Femur (tissue), 1 donor: ENCODE measurements at regions not wholly inside any gene's neighbourhood (a gene's known extent, or its start where the extent isn't known, plus 50 kb on each side); places are given as distances from the start of the nearest gene placed in this dataset.
"Not testable (repeated sequence)": the region's sequence is repeated elsewhere in the genome, so short reads cannot be mapped to it uniquely, and the experiment has no call there.

ENCODE experiments used
- DNase-seq: peaks from one replicate; pipeline ENCODE4 v3.0.0-alpha.2; 2017

DNA sequence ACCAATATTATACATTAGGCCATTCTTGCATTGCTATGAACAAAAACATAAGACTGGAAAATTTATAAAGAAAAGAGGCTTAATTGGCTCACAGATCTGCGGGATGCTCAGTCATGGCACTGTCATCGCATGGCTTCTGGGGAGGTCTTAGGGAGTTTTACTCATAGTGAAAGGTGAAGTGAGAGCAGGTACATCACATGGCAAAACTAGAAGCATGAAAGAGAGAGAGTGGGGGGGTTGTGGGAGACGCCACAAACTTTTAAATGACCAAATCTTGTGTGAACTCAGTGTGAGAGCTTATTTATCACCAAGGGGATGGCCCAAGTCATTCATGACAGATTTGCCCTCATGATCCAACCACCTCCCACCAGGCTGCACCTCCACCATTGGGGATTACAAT lies 398.3 kb upstream of the EDIL3 start:
- DNase-seq = no peak

DNA sequence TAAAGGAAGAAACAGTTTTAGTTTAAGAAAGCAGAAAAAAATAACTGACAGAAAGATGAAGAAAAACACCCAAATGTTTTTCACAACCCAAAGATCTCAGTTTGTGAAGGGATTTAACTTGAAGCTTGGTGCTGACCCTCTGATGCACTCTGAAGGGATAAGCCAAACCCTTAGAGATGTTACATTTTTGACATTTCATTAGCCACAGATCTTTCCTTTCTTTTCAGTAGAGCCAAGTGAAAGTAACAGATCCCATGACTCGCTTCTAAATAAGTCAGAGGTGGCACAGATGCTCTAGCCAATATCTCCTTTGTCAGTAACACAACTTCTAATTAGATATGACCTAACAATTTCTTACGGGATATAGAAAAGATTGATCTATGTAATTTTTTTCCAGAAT lies 394.5 kb upstream of the EDIL3 start:
- DNase-seq = no peak

GRCh38 chr5:84764227-84764626 lies 379.5 kb upstream of the EDIL3 start:
- DNase-seq = no peak

DNA sequence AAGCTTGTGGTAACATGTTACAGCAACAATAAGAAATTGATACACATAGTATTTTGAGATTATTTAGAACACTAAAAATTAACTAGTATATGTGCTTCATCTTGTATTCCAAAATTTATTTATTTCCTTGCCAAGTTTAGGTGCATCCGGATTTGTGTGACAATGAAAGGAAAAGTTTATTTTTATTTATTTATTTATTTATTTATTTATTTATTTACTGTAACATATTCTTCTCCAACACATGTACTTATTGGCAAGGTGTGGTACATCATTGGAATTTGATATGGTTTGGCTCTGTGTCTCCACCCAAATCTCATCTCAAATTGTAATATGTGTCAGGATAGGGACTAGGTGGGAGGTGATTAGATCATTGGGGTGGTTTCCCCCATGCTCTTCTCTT lies 373.3 kb upstream of the EDIL3 start:
- no peak for DNase-seq

- no peak for DNase-seq
Measured at GRCh38 chr5:84752780-84753179, 368.1 kb upstream of the EDIL3 start.

DNA sequence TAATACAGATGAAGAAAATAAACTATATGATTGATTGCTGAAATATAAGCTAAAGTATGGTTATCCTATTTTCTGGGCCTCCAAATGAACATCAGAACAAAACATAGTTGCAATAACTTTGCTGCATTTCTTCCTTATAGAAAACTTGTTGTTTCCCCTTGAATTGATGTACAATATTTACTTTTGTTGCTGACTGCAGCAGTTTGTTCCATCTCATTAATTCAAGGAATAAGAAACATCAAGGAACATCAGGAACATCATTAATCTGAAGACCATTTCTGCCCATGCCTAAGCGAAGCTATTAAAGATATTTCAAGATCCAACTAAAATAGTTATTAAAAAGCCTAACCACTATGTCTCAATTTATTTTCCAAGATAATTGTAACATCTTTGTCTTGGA lies 363.6 kb upstream of the EDIL3 start:
- DNase-seq = no peak

- DNase-seq = not testable (repeated sequence)
Measured at GRCh38 chr5:84746280-84746679, 361.6 kb upstream of the EDIL3 start.

GRCh38 chr5:84741056-84741455 lies 356.4 kb upstream of the EDIL3 start:
- DNase-seq = no peak

GRCh38 chr5:84729326-84729725 lies 344.6 kb upstream of the EDIL3 start:
- DNase-seq = no peak

DNA sequence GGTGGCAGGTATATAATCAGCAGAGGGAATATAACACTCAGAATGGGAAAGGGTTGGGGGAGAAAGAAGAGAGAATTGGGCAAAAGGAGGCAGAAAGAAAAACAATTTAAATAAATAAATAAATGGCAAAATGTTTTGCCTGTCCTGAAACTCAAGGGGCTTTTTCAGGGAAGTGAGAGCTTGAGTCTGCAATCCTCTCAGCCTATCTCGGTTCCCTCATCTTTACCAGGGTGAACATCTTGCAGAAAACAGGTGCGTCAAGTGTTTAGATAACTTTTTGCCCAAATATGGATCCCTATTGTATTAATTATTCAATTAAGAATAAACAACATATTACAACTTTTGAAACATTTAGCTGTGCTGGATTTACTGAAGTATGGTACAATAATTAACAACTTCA lies 343.0 kb upstream of the EDIL3 start:
- no peak for DNase-seq

DNA sequence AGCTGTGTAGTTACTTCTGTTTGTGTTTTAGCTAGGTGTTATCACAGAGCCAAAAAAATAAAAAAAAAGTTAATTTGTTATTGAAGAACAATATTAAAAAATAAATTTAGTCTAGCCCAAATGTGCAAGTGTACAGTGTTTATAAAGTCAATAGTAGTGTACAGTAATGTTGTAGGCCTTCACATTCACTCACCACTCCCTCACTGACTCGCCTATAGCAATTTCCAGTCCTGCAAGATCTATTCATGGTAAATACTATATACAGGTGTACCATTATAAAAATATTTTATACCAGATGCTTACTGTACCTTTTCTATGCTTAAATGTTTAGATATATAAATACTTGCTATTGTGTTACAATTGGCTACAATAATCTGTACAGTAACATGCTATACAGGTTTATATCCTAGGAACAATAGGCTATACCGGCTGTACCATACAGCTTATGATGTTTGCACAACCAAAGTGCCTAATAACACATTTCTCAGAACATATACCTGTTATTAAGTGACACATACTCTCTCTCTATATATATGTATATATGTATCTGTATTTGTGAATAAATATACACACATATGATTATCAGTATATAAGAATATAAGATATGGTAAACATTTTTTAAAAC lies 341.4 kb upstream of the EDIL3 start:
- no peak for DNase-seq

- no peak for DNase-seq
Measured at GRCh38 chr5:84724683-84725082, 340.0 kb upstream of the EDIL3 start.

DNA sequence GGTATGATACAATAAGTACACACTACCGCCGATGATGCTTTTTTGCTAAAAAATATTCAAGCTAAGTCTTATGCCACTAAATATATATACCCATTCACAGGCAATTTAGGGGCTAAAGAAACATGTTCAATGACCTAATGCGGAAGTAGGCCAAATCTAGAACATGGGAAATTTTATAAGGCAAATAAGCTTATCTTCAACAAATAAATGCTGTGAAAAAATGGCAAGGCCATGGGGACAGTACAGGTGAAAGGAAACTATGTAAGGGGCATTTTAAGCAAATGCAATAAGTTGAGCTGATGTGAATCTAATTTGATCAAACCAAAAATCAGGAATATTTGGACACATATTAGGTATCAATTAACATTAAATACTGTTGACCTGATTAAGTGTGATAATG lies 339.5 kb upstream of the EDIL3 start:
- no peak for DNase-seq

DNA sequence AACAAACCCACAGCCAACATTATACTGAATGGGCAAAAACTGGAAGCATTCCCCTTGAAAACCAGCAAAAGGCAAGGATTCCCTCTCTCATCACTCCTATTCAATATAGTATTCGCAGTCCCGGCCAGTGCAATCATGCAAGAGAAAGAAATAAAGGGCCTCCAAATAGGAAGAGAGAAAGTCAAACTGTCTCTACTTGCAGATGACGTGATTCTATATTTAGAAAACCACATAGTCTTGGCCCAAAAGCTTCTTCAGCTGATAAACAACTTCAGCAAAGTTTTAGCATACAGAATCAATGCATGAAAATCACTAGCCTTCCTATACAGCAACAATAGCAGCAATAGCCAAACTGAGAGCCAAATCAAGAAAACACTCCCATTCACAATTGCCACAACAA lies 333.7 kb upstream of the EDIL3 start:
- no peak for DNase-seq

GRCh38 chr5:84715686-84716085 lies 331.0 kb upstream of the EDIL3 start:
- DNase-seq = no peak

GRCh38 chr5:84715091-84715490 lies 330.4 kb upstream of the EDIL3 start:
- DNase-seq = no peak

GRCh38 chr5:84709075-84709474 lies 324.4 kb upstream of the EDIL3 start:
- no peak for DNase-seq

DNA sequence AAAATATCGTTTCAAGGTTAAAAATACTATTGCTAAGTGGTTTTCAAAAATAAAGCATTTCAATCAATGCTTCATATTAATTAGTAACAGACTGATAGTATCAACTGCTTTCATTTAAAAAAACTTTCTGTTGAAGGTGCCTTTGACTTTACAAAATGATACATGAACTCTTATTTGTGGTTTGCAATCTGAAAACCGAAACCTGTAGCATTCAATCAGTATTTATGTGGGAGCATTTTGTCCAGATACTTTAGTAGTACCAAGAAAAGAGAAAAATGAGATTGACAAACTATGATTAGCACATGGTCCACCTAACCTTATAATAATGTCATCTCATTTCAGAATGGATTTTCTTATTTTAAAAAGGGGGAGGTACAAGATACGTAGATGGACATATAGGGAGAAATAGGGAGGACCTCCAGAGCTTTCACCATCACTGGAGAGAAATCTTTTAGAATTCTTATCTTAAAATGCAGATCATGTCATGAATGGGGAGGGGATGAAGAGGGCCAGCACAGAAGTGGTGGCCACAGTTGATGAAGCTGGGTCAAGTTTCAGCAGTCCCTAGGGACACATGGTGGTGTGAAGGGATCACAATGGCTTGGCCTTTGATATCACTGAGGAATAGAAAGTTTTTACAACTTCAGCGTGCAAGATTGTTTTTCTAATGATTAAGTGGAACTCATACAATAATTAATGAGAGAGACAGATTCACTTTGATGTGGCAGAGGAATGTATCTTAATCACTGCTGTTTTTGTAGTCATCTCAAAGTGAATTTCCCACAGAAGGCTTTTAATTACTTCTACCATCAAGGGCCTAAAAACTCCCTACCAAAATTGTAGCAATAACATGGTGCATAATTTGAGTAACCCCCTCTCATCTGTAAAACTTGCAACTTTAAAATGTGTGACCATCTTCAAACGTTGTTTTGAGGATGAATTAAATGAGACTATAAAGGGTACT lies 322.3 kb upstream of the EDIL3 start:
- DNase-seq = no peak

- DNase-seq = not testable (repeated sequence)
Measured at GRCh38 chr5:84700545-84700944, 315.9 kb upstream of the EDIL3 start.

GRCh38 chr5:84696651-84697050 lies 312.0 kb upstream of the EDIL3 start:
- DNase-seq = no peak

DNA sequence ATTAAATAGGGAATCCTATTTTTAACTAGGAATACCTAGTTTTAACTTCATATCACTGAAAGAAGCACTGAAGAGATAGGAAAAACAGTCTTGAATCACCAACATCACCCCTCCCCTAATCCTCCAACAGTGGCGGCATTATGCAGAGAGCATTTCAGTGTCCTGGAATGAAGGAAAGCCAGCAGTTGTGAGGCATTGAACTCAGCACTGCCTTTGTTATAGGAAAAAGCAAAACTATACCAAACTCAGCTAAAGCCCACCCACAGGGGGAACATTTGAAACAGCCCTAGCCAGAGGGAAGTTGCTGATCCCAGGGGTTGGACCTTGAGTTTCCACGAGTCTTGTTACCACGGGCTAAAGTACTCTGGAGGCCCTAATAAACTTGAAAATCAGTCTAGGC lies 310.6 kb upstream of the EDIL3 start:
- DNase-seq = no peak

DNA sequence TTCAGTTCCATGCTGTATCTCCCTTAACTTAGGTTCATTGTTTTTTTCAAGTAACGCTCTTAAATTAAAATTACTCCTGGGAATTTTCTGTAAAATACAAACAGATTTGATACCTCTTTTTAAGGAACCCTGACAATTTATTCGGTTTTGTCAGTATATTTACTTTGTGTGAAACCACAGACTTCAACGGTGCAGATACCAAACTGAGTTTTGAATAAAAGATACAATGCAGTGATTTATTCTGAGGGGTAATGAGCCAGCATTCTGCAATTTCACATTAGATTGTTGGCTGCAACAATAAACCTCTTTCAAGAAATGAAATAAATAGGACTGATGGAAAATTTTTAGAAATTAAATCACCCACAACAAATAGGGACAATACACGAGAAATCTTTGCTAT lies 308.6 kb upstream of the EDIL3 start:
- DNase-seq = no peak

DNA sequence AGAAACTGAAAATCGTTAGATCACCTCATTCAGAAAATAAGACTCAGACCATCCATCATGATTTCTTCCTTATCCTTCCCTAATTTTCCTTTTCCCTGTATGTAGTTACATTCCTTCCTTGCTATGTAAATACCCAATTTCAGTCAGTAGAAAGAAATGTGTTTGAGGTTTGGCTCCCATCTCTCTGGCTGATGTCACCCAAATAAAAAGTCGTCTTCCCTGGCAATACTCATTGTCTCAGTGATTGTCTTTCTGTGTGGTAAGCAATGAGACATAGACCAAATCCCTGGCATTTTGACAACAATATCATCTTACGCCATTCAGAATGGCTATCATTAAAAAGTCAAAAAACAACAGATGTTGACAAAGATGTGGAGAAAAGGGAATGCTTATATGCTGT lies 303.9 kb upstream of the EDIL3 start:
- DNase-seq = no peak

- no peak for DNase-seq
Measured at GRCh38 chr5:84685121-84685894, 300.6 kb upstream of the EDIL3 start.
